HG03432 (cell line): ENCODE measurements at regions not wholly inside any gene's neighbourhood (a gene's known extent, or its start where the extent isn't known, plus 50 kb on each side); places are given as distances from the start of the nearest gene placed in this dataset.
"Not testable (repeated sequence)": the region's sequence is repeated elsewhere in the genome, so short reads cannot be mapped to it uniquely, and the experiment has no call there.

Experiments used
- ATAC-seq: cut with Tn5 transposase; IDR thresholded peaks from one replicate; pipeline ENCODE4 v1.9.1; 2021; ENCODE audit warnings: mild to moderate bottlenecking, moderate library complexity; ENCODE audit not compliant: unreplicated experiment

GRCh38 chr4:189530848-189531247 is 409.8 kb upstream of the FRG1 start:
- ATAC-seq: no peak

- ATAC-seq: no peak
Measured at GRCh38 chr4:189533603-189534002, 407.1 kb upstream of the FRG1 start.

- ATAC-seq: no peak
Measured at GRCh38 chr4:189547559-189547958, 393.1 kb upstream of the FRG1 start.

GRCh38 chr4:189548484-189549125 is 392.1 kb upstream of the FRG1 start:
- no peak for ATAC-seq

- ATAC-seq: not testable (repeated sequence)
Measured at GRCh38 chr4:189551931-189552670, 388.6 kb upstream of the FRG1 start.

- not testable (repeated sequence) for ATAC-seq
Measured at GRCh38 chr4:189560605-189561004, 380.1 kb upstream of the FRG1 start.

- not testable (repeated sequence) for ATAC-seq
Measured at GRCh38 chr4:189563751-189564150, 376.9 kb upstream of the FRG1 start.

GRCh38 chr4:189566271-189566670 is 374.4 kb upstream of the FRG1 start:
- not testable (repeated sequence) for ATAC-seq

- not testable (repeated sequence) for ATAC-seq
Measured at GRCh38 chr4:189566900-189567299, 373.8 kb upstream of the FRG1 start.

GRCh38 chr4:189579645-189580044 is 361.0 kb upstream of the FRG1 start:
- ATAC-seq: not testable (repeated sequence)

GRCh38 chr4:189586908-189587632 is 353.6 kb upstream of the FRG1 start:
- ATAC-seq: not testable (repeated sequence)

GRCh38 chr4:189589201-189589600 is 351.5 kb upstream of the FRG1 start:
- ATAC-seq: not testable (repeated sequence)

- no peak for ATAC-seq
Measured at GRCh38 chr4:189592890-189593289, 347.8 kb upstream of the FRG1 start.

GRCh38 chr4:189597341-189597740 is 343.3 kb upstream of the FRG1 start:
- no peak for ATAC-seq

GRCh38 chr4:189600264-189600663 is 340.4 kb upstream of the FRG1 start:
- no peak for ATAC-seq

- ATAC-seq: no peak
Measured at GRCh38 chr4:189600718-189601435, 339.8 kb upstream of the FRG1 start.

GRCh38 chr4:189602827-189603226 is 337.8 kb upstream of the FRG1 start:
- ATAC-seq: not testable (repeated sequence)

GRCh38 chr4:189610571-189610970 is 330.1 kb upstream of the FRG1 start:
- not testable (repeated sequence) for ATAC-seq

- ATAC-seq: no peak
Measured at GRCh38 chr4:189613207-189613606, 327.5 kb upstream of the FRG1 start.

- ATAC-seq: no peak
Measured at GRCh38 chr4:189615217-189615663, 325.4 kb upstream of the FRG1 start.

GRCh38 chr4:189617741-189618140 is 322.9 kb upstream of the FRG1 start:
- not testable (repeated sequence) for ATAC-seq
